Thyroid gland (tissue), 4 donors: ENCODE measurements at regions not wholly inside any gene's neighbourhood (a gene's known extent, or its start where the extent isn't known, plus 50 kb on each side); places are given as distances from the start of the nearest gene placed in this dataset.

ENCODE experiments used
- POLR2A ChIP-seq, 2 donors: fragments of 450-650 bp; IDR thresholded peaks; one replicate each; pipeline ENCODE4 v1.6.1; 2017; ENCODE audit warnings: antibody characterized with exemption in 2 of 2, mild to moderate bottlenecking in 2 of 2, moderate library complexity in 1 of 2
- TF ChIP-seq, protein P1 (sequence below), 6 experiments: fragments of 200-600 bp in 3 of 6; fragments of 450-650 bp in 3 of 6; sonication (generic) in 3 of 6; IDR thresholded peaks; one replicate each; pipeline ENCODE4 v1.5.1; 2016 to 2019; ENCODE audit warnings: antibody characterized with exemption in 6 of 6, mild to moderate bottlenecking in 2 of 6, inconsistent platforms in 1 of 6, moderate library complexity in 1 of 6

DNA sequence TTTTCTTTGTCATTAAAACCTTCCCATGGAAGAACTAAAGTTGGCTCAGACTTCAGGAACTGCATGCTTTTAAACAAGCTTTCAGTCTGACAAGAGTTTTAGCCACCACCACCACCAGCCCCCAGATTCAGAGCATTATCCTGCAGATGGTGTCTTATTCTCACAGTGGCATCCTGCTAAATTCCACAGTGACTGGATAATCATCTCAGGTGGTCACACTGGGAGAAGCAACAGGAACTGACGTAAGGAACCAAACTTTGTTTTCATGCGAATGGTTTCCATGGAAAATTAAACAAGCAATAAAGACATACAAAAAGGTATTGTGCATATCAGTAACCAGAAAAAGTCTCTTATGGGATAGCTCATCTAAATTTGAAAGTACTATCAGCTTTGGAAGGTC, 370.7 kb downstream of the FBXW7 start:
- TF ChIP-seq POLR2A (IDR thresholded peaks at IDR 0.05) = no peak
- TF ChIP-seq, protein P1, sequence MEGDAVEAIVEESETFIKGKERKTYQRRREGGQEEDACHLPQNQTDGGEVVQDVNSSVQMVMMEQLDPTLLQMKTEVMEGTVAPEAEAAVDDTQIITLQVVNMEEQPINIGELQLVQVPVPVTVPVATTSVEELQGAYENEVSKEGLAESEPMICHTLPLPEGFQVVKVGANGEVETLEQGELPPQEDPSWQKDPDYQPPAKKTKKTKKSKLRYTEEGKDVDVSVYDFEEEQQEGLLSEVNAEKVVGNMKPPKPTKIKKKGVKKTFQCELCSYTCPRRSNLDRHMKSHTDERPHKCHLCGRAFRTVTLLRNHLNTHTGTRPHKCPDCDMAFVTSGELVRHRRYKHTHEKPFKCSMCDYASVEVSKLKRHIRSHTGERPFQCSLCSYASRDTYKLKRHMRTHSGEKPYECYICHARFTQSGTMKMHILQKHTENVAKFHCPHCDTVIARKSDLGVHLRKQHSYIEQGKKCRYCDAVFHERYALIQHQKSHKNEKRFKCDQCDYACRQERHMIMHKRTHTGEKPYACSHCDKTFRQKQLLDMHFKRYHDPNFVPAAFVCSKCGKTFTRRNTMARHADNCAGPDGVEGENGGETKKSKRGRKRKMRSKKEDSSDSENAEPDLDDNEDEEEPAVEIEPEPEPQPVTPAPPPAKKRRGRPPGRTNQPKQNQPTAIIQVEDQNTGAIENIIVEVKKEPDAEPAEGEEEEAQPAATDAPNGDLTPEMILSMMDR (IDR thresholded peaks at IDR 0.05) = no peak
